ENCODE measurements at regions not wholly inside any gene's neighbourhood (a gene's known extent, or its start where the extent isn't known, plus 50 kb on each side); places are given as distances from the start of the nearest gene placed in this dataset.

DNA sequence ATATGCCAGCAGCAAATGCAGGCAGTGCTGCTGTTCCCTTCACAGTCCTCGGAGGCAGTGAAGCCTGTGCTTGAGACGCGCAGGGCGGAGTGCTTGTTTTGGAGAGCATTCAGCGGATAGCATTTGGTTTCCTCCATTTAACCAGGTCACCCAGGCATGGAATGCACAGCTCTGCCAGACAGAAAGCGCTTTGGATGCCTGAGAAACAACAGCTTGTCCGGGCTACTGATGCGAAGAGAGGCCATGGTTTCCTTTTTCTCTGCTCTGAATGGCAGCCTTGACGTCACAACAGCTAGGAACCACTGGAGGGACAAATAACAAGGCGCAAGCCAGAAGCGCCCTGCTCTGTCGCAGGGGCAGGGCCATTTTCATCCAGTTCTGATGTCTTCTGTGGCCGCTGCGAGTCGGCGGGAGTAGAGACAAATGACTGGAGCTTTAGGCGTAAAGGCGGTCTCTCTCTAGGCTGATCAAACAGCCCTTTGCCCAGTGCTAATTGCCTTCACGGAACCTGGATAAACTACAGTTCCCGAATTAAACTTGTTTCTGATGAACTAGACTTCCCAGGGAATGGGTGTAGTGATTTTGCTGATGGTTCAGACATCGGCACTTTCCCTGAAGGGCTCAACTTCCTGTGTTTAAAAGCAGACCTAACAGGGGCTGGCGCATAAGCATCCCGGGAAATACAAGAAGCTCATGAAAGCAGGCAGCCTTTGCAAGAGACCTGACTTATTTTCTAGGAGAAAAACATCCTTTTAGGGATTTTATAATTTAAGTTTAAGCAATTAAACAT is 187.6 kb upstream of the KLF14 start:
- H3K4me3 ChIP-seq (ENCODE audit: low read depth, low read length) = peak overlapping the region; percentile 14
- peak; percentile 54 for DNase-seq (ENCODE audit: low read depth)

DNA sequence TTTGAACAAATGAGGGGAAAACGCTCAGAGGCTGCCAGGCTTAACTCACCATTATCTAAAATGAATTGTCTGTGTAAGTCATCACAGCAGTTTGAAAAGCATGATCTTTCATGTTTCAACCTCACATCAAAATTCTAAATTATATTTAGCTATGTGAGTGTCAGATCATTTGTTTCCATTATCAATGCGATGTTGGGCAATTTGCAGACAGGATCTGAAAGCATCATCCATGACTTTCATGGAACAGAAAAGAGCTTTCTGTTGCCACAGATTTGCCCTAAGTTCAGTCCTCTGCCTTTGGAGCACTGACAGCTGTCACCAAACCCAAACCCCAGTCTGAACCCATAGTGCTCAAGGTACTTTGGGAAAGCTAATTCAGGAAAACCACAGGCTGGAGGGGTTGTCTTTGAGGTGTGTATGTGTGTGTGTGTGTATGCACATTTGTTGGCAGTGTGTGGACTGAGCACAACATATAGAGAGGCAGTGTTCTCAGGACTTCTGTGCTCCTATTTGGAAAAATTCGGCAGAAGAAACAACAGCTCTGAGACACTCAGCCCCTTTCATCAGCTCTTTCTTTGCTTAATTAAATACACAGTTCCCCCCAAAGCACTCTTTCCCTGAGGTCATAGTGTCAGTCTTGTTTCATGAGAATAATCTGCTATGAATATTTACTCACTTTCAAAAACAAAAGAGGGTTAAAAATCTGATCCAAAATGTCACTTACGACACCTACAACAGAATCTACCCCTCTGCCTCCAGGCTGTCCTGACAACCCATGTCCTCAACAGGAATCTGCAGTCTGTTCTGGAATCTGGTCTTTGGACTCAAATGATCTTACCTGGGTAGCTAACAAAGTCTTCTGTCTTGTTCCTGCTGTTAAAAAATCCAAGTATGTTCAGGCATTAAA is 188.5 kb upstream of the KLF14 start:
- H3K4me3 ChIP-seq (ENCODE audit: low read depth, low read length) = no peak overlapping the region
- DNase-seq (ENCODE audit: low read depth) = no peak

DNA sequence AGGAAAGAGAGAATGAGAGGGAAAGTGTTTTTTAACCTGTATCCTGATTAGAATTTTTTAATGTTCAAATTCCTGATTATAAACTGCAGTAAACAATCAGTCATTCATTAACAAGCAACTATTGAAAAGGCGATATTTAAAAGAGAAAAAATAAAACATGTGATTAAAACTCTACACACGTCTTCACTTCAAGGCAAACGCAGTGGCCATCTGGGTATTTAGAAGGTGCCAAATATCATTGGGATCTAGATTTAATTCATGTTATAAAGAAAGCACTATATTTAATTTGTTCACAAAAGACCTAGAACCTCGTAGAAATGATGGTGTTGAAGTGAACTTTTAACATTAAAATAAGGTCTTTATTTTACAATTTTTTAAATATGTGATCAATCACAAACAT is 189.4 kb upstream of the KLF14 start:
- no peak for DNase-seq (ENCODE audit: low read depth)

DNA sequence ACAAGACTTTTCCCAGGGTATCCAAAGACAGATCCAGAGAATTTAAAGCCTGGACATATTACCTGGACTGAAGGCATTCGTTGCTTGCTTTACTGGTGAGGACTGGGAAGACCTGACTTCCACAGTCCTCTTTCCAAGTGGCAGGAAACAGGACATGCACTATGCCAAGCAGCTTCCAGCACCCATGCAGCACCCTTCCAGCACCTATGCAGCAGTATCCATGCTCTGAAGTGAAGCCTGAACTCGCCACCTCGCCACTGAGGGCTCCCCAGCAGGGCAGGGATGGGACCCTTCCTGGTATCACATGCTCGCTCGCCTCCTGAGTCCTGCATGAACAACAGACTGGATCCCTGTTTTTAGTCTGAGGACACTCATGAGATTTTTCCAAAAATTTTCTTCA is 189.9 kb upstream of the KLF14 start:
- H3K4me3 ChIP-seq (ENCODE audit: low read depth, low read length) = no peak overlapping the region
- no peak for DNase-seq (ENCODE audit: low read depth)

More for the DNA sequence above, 189.4 kb upstream of the KLF14 start:
- H3K4me3 ChIP-seq (ENCODE audit: low read depth, low read length) = no peak overlapping the region

DNA sequence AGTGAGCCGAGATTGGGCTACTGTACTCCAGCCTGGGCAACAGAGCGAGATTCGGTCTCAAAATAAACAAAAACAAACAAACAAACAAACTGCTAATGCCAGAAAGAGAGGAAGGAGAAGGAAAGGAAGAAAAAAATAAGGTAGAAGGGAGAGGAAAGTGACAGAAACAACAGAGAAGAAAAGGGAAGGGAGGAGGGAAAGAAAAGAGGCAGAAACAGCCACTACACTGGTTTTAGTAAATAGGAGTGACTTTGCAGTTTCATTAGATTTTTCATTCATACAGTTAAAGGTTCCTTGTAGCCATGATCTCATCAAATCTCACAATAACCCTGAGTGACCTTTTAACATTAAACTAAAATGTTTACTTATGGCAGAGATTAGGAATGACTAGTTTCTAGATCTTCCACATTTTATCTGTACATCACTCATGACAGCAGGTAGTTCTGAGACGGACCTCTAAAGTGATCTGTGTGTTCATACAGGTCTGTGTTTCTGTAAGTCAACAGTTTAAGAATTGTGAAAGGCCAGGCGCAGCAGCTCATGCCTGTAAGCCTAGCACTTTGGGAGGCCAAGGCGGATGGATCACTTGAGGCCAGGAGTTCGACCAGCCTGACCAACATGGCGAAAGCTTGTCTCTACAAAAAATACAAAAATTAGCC is 191.3 kb upstream of the KLF14 start:
- no peak for DNase-seq (ENCODE audit: low read depth)
- no peak overlapping the region for H3K4me3 ChIP-seq (ENCODE audit: low read depth, low read length)

DNA sequence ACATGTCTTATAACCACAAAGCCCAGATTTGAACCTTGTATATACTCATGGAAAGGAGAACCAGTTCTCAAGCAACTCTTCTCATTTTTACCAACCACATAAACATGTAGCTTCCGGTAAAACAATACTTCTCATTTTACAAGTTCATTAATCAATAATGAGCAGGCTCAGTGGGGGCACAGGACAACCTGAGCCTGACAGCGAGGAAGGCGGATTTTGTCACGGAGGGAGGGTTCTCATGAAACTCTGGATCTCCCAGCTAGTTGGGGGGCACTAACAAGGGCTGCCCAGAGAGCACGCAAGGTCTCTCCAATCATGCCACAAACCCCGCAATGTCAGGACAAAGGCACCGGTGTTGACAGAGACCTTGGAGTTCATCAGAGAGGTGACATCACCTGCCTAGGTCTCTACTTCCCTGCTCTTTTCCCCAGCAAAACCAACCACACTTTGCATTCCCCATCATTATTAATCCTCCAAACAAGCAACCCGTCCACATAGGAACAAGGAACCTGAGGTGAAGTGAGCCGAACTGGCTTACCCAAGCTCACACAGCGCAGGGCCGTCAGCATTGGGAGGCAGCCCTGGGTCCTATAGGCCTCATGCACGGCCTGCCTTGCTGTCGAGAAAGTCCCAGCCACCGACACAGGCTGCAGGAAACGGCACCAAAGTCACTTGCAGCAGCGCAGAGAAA is 192.1 kb upstream of the KLF14 start:
- no peak for DNase-seq (ENCODE audit: low read depth)
- no peak overlapping the region for H3K4me3 ChIP-seq (ENCODE audit: low read depth, low read length)

DNA sequence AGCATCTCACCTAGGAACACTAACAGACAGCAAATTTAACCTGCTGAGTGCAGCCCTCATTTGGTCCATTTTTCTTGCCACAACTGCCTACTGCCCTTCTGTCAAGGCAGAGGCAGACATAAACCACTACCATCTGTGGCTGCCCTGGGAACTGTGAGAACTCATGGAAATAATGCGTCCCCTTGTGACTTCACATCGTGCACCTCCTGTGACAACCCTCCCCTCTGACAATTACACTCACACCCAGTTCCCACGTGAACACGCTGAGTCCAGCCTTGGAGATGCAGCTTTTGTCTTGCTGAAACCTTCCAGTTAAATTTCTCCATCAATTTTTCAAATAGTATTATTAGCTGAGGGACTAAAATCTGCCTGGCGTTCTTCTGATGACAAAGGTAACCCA is 193.1 kb upstream of the KLF14 start:
- DNase-seq (ENCODE audit: low read depth) = no peak

DNA sequence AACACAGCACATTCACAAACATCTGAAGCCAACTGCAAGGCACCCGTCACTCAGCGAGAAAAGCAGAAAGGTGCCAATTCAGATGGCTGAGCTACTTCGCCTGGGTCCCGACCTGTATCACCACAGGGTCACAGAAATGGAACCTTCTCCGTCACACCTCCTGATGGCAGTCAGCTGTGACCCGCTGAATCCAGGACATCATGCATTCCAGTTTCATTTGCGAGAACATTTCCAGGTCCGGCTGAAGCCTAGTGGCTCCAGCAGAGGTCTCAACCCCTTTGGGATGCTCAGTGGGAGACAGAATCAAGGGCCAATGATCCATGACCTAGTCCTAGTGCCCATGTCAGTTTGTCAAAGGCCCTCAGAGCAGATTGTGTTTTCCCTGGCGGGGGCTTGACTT is 193.6 kb upstream of the KLF14 start:
- no peak overlapping the region for H3K4me3 ChIP-seq (ENCODE audit: low read depth, low read length)
- no peak for DNase-seq (ENCODE audit: low read depth)

More for the DNA sequence above, 193.1 kb upstream of the KLF14 start:
- H3K4me3 ChIP-seq (ENCODE audit: low read depth, low read length) = no peak overlapping the region

DNA sequence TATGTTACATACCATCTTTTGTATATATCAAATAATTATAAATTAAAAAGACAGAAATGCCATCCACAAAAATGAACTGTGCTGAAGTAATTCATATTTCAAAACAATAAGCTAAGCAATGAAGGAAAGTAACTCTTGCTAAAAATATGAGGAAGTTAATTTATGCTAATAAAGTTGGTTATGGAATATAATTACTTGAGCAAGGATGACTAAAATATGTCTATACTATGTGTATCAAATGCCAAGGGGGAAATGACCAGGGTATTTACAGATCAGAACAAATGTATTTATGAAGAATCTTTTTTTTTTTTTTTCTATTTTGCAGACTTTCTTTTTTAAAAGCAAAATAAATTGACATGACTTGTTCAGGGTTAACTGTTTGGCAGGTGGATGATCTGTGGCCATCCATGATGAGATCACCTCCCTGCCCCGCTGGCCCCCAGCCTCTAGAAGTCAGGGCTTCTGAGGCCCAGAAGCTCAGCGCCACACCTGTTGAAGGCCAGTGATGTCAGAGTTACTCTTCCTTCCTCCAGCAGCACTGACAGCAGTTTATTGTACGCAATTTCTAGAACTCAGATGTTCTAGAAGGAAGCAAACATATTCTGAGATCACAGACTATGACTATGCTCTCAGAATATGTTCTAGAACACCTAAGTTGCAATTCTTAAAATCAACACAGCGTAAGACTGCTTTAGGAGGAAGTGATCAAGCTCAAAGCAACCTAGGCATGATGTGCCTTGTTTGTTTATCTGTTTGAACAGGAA is 196.1 kb upstream of the KLF14 start:
- DNase-seq (ENCODE audit: low read depth) = no peak
- no peak overlapping the region for H3K4me3 ChIP-seq (ENCODE audit: low read depth, low read length)

DNA sequence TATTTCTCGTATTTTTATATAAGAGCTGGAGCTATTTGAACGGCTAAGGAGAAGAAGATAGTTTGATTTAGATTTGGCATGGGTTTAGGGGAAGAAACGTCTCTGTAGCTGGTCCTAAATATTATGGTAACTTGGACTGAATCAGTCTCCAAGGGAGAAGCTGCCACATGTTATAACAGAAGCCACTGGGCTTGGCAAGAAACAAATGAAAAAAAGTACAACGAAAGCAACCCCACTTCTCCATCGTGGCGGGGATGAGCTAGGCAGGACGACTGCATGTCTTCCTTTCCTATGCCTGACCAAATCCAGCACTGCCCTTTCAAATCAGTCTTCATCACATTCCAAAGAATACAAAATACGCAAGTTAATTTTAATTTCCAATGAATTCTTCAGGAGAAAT is 196.7 kb upstream of the KLF14 start:
- DNase-seq (ENCODE audit: low read depth) = no peak
- no peak overlapping the region for H3K4me3 ChIP-seq (ENCODE audit: low read depth, low read length)

DNA sequence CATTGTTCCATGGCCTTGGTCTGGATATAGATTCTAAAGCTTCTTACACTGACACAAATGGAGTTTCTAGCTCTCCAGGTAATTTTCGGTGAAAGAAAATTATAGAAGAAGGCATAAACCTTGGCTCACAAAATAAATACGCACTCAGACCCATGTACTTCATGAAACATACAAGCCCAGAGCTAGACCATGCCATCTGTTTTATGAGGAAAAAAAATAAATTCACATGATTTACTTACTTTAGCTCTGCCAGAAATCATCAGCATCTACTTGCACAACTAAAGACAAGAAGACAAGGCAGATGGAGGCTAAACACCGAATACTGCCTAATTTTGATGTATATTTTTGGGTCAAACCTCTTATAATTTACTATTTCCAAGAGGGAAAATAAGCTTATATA is 197.4 kb upstream of the KLF14 start:
- no peak overlapping the region for H3K4me3 ChIP-seq (ENCODE audit: low read depth, low read length)
- no peak for DNase-seq (ENCODE audit: low read depth)

DNA sequence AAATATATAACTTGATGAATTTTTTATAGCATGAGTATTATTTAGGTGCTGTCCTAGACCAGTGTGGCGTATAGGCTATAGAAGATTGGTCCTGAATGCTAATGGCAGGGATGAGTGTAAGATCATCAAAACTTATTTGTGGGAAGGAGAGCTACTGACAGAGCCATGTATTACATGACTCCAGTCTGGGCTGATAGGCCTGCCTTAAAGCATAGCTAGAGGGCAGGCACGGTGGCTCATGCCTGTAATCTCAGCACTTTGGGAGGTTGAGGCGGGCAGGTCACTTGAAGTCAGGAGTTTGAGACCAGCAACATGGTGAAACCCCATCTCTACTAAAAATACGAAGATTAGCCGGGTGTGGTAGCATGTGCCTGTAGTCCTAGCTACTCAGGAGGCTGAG is 198.1 kb upstream of the KLF14 start:
- no peak overlapping the region for H3K4me3 ChIP-seq (ENCODE audit: low read depth, low read length)
- DNase-seq (ENCODE audit: low read depth) = no peak

DNA sequence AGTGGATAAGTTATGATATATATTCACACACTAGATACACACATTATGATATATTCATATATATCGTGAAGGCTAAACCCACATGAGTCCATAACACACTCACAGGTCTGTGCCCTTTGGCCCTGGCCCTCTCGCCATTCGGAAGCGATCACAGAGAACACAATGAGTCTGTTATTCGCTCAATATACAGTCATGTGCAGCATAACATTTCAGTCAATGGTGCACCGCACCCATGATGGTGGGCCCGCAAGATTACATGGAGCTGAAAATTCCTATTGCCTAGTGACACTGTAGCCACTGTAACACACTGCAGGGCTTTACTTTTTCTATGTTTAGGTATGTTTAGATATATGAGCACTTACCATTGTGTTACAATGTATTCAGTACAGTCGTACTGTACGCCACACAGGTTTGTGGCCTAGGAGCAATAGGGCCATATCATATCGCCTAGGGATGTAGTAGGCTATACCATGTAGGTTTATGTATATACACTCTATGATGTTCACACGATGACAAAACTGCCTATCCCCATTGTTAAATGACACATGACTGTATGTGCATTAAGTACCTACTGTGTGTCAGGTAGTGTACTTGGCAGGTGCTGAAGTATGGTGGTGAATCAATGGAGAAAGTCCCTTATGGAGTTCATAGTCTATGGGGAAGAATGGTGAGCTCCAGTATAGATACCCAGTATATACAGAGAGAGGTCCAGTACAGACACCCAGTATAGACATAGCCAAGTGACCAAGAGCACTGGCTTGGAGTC is 198.8 kb upstream of the KLF14 start:
- DNase-seq (ENCODE audit: low read depth) = no peak

DNA sequence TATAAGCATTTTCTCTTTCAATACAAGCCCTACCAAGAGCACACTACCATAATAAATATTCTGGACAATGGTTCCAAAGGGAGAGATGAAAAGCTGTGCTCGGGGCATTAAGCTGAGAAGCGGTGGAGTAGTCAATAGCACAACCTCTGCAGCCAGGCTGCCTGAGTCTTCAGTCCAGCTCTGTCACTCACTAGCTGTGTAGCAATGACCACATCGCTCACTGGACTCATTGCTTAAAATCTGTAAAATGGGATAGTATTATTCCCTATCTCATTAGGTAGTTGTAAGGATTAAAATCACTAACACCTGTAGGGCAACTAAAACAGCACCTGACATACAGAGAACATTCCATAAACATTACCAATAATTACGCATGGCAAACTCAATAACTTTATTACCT is 199.9 kb upstream of the KLF14 start:
- DNase-seq (ENCODE audit: low read depth) = no peak

More for the DNA sequence above, 198.8 kb upstream of the KLF14 start:
- H3K4me3 ChIP-seq (ENCODE audit: low read depth, low read length) = no peak overlapping the region

DNA sequence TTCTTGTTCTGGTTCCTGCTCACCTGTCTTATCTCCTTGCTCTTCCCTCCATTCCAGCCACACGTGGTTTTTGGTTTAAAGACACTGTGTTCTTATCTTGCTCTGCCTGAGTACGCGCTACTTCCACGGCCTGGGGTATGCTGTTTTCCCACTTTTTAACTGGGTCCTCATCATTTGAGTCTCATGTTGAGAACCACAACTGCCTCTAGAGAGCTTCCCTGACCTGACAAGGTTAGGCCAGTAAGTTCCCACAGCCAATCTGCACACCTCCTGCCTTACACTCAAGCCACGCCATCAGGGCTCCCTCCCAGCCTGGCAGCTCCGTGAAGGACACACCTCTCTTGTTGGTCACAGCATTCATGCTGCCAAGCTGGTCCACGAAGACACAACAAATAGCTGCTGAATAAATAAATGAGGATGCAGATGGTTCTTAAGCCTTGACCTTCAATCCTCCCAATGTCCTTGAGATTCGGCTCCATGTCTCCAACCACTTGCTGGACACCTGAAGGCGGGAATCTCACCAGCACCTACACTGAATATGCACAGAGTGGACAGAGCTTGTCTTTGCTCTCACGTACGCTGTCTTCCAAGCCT is 201.7 kb upstream of the KLF14 start:
- H3K4me3 ChIP-seq (ENCODE audit: low read depth, low read length) = no peak overlapping the region
- DNase-seq (ENCODE audit: low read depth) = no peak

More for the DNA sequence above, 199.9 kb upstream of the KLF14 start:
- no peak overlapping the region for H3K4me3 ChIP-seq (ENCODE audit: low read depth, low read length)

DNA sequence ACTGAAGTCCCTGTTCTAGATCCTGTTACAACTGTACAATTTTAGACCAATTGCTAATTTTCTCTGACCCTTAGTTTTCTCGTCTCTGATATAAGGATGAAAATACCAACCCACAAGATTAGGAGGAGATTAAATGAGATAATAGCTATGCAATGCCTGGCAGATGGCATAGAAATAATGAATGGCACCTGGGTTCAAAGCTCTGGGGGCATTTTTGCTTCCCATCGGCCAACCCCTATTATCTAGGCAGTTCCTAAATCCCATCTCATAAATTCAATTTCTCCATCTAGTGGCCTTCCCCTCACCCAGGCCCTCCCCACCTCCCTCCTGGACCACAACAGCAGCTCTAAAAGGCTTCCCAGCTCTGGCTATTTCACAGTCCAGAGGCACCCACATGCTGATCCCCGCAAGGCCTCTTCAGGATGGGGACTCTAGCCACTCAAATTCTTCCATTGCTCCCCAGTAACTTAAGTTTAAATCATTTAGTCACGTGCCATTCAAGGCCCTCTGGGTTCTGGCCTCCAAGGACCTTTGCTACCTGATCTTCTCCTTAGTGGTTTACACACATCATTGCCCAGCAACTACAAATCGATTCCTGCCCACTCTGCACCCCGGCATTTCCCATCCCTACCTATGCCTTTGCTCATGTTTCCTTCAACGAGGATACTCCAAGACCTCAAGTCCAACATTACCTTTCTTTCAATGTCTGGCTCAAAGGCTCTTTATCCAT is 202.4 kb upstream of the KLF14 start:
- H3K4me3 ChIP-seq (ENCODE audit: low read depth, low read length) = no peak overlapping the region
- no peak for DNase-seq (ENCODE audit: low read depth)

DNA sequence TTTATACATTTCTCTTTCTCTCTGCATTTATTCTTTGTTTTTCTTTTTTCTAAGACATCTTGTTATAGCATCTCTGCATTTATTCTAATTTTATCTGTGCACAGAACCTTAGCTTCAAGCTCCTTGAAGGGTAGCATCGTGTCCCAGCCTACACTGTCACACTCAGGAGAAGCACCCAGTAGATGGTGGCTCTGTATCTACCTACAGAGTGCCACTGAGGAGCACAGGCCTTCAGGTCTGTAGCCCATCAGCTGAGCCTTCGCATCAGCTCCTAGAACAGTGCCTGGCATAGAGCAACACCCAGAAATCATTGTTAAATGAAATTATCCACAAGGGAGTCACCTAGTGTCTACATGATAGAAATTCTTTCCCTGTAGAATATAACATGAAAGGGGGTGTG is 203.0 kb upstream of the KLF14 start:
- no peak overlapping the region for H3K4me3 ChIP-seq (ENCODE audit: low read depth, low read length)
- no peak for DNase-seq (ENCODE audit: low read depth)

Measured in skeletal muscle cell (primary cell).